ENCODE measurements at regions not wholly inside any gene's neighbourhood (a gene's known extent, or its start where the extent isn't known, plus 50 kb on each side); places are given as distances from the start of the nearest gene placed in this dataset.

GRCh38 chr6:90444160-90444714 is 142.6 kb downstream of the MAP3K7 start:
- CTCF ChIA-PET = no interaction called here
- BruUV-seq (replicated peaks) = no TSS peak

DNA sequence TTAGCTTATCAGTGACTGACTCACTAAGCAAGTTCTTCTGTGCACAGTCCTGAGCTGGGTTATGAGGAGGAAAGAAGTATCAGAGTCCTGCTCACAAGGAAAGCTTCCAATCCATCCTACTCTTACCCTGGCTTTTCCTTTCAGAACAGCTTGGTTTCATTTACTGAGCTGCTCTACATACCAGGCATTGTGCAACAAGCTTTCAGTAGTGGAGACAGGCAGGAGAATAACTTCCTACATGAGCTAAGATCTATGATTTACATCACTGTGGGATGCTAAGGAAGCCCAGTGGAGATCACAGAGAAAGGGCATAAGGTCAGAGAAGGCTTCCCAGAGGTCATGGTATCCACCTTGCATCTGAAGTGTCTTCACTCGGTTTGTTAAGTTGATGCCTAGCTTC is 144.5 kb downstream of the MAP3K7 start:
- intact Hi-C loops (cut with micrococcal nuclease; ENCODE audit: unreplicated experiment) = no loop called here
- no peak for DNase-seq (ENCODE audit: low spot score)
- ChIA-PET CTCF (no interaction called here), POLR2A (ENCODE audit: low non-redundant PET) (no interaction called here)
- H3K27me3 ChIP-seq (replicated peaks; ENCODE audit: insufficient read depth, low read depth, low read length, poor library complexity) = no peaks in the 10 kb centered on the region
- no peak overlapping the region for H3K4me3 ChIP-seq (ENCODE audit: low read depth, low read length, poor library complexity, severe bottlenecking)
- no peaks in the 10 kb centered on the region for H3K36me3 ChIP-seq (ENCODE audit: insufficient read depth, low read length, poor library complexity, severe bottlenecking)
- TF ChIP-seq EZH2 (IDR thresholded peaks at IDR 0.05; ENCODE audit: borderline replicate concordance, low read depth, low read length, poor library complexity, severe bottlenecking) (no peak), CTCF (conservative IDR thresholded peaks at IDR 0.05; ENCODE audit: low read depth, low read length) (no peak)
- H3K4me1 ChIP-seq (ENCODE audit: insufficient read depth, low read length, poor library complexity, severe bottlenecking) = no peaks in the 10 kb centered on the region
- no TSS peak for BruUV-seq (replicated peaks)
- no peaks in the 10 kb centered on the region for H3K9me3 ChIP-seq (ENCODE audit: low read depth, low read length, poor library complexity, severe bottlenecking)
- no peak overlapping the region for H3K27ac ChIP-seq (ENCODE audit: low read depth, low read length, poor library complexity, severe bottlenecking)

More at GRCh38 chr6:90444160-90444714, 142.6 kb downstream of the MAP3K7 start:
- TF ChIP-seq CTCF (conservative IDR thresholded peaks at IDR 0.05; ENCODE audit: low read depth, low read length) (no peak), EZH2 (IDR thresholded peaks at IDR 0.05; ENCODE audit: borderline replicate concordance, low read depth, low read length, poor library complexity, severe bottlenecking) (no peak)
- no peaks in the 10 kb centered on the region for H3K4me1 ChIP-seq (ENCODE audit: insufficient read depth, low read length, poor library complexity, severe bottlenecking)
- DNase-seq (ENCODE audit: low spot score) = no peak
- intact Hi-C loops (cut with micrococcal nuclease; ENCODE audit: unreplicated experiment) = no loop called here
- POLR2A ChIA-PET (ENCODE audit: low non-redundant PET) = no interaction called here
- no peaks in the 10 kb centered on the region for H3K9me3 ChIP-seq (ENCODE audit: low read depth, low read length, poor library complexity, severe bottlenecking)
- no peak overlapping the region for H3K4me3 ChIP-seq (ENCODE audit: low read depth, low read length, poor library complexity, severe bottlenecking)
- H3K27me3 ChIP-seq (replicated peaks; ENCODE audit: insufficient read depth, low read depth, low read length, poor library complexity) = no peaks in the 10 kb centered on the region
- H3K36me3 ChIP-seq (ENCODE audit: insufficient read depth, low read length, poor library complexity, severe bottlenecking) = no peaks in the 10 kb centered on the region
- H3K27ac ChIP-seq (ENCODE audit: low read depth, low read length, poor library complexity, severe bottlenecking) = no peak overlapping the region

DNA sequence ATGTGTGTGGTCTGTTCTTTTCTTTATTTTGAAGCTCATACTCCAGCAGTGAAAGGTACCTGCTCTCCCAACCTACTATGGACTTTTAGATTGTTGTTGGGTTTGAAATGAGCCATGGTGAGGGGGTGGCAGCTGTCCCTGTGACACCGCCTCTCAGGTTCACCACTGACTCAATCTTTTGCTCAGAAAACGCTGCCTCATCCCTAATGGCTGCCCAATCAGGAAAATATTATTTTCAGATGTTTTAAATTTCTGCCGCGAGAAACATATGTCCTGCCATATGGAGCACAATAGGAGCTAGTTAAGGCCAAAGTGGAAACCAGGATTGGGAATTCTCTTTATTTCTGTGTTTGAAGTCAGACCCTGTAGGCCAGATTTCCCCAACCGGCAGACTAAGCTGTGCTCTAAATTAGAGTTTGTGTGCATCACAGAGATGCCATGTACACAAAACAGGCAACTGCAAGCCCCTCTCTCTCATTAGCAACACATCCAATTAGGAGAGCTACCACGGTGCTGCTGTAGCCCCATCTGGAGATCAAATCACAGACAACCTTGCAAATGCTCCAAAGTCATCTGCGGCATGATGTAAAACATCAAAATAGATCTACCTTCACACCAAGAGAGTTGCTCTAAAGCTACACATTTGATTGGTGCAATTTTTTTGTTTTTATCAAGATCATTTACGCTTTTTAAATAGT is 144.1 kb upstream of the BACH2 start:
- no TSS peak for BruUV-seq (replicated peaks)
- Histone ChIP-seq H3K27me3 (replicated peaks; ENCODE audit: insufficient read depth, low read depth, low read length, poor library complexity) (no peaks in the 10 kb centered on the region), H3K4me1 (ENCODE audit: insufficient read depth, low read length, poor library complexity, severe bottlenecking) (no peaks in the 10 kb centered on the region), H3K27ac (ENCODE audit: low read depth, low read length, poor library complexity, severe bottlenecking) (no peak overlapping the region), H3K4me3 (ENCODE audit: low read depth, low read length, poor library complexity, severe bottlenecking) (no peak overlapping the region), H3K36me3 (ENCODE audit: insufficient read depth, low read length, poor library complexity, severe bottlenecking) (no peaks in the 10 kb centered on the region), H3K9me3 (ENCODE audit: low read depth, low read length, poor library complexity, severe bottlenecking) (no peaks in the 10 kb centered on the region)
- intact Hi-C loops (cut with micrococcal nuclease; ENCODE audit: unreplicated experiment) = no loop called here
- ChIA-PET CTCF (no interaction called here), POLR2A (ENCODE audit: low non-redundant PET) (no interaction called here)
- TF ChIP-seq CTCF (conservative IDR thresholded peaks at IDR 0.05; ENCODE audit: low read depth, low read length) = no peak
- no peak for TF ChIP-seq EZH2 (IDR thresholded peaks at IDR 0.05; ENCODE audit: borderline replicate concordance, low read depth, low read length, poor library complexity, severe bottlenecking)
- no peak for DNase-seq (ENCODE audit: low spot score)
